ENCODE measurements at regions not wholly inside any gene's neighbourhood (a gene's known extent, or its start where the extent isn't known, plus 50 kb on each side); places are given as distances from the start of the nearest gene placed in this dataset.

- no peak for DNase-seq (ENCODE audit: low read depth)
- no peak for TF ChIP-seq CTCF (conservative IDR thresholded peaks at IDR 0.05; ENCODE audit: control insufficient read depth, insufficient read depth, low read depth, low read length)
- H3K4me3 ChIP-seq (ENCODE audit: control insufficient read depth, low read depth, low read length), result no peak overlapping the region
Observed at GRCh38 chr10:61096056-61096455, 152.1 kb upstream of the RHOBTB1 start.

- no peak for DNase-seq (ENCODE audit: low read depth)
- TF ChIP-seq CTCF (conservative IDR thresholded peaks at IDR 0.05; ENCODE audit: control insufficient read depth, insufficient read depth, low read depth, low read length), result no peak
- no peak overlapping the region for H3K4me3 ChIP-seq (ENCODE audit: control insufficient read depth, low read depth, low read length)
Observed at GRCh38 chr10:61091531-61091930, 147.5 kb upstream of the RHOBTB1 start.

GRCh38 chr10:61089251-61089650, 145.3 kb upstream of the RHOBTB1 start:
- H3K4me3 ChIP-seq (ENCODE audit: control insufficient read depth, low read depth, low read length), result no peak overlapping the region
- TF ChIP-seq CTCF (conservative IDR thresholded peaks at IDR 0.05; ENCODE audit: control insufficient read depth, insufficient read depth, low read depth, low read length), result no peak
- DNase-seq (ENCODE audit: low read depth), result no peak

- DNase-seq (ENCODE audit: low read depth), result no peak
- no peak for TF ChIP-seq CTCF (conservative IDR thresholded peaks at IDR 0.05; ENCODE audit: control insufficient read depth, insufficient read depth, low read depth, low read length)
- no peak overlapping the region for H3K4me3 ChIP-seq (ENCODE audit: control insufficient read depth, low read depth, low read length)
Observed at GRCh38 chr10:61084493-61084892, 140.5 kb upstream of the RHOBTB1 start.

GRCh38 chr10:61081301-61081700, 137.3 kb upstream of the RHOBTB1 start:
- DNase-seq (ENCODE audit: low read depth), result no peak
- TF ChIP-seq CTCF (conservative IDR thresholded peaks at IDR 0.05; ENCODE audit: control insufficient read depth, insufficient read depth, low read depth, low read length), result no peak
- H3K4me3 ChIP-seq (ENCODE audit: control insufficient read depth, low read depth, low read length), result no peak overlapping the region

GRCh38 chr10:61078542-61079275, 134.7 kb upstream of the RHOBTB1 start:
- H3K4me3 ChIP-seq (ENCODE audit: control insufficient read depth, low read depth, low read length), result no peak overlapping the region
- peak; percentile 38 for DNase-seq (ENCODE audit: low read depth)
- no peak for TF ChIP-seq CTCF (conservative IDR thresholded peaks at IDR 0.05; ENCODE audit: control insufficient read depth, insufficient read depth, low read depth, low read length)

Data from fibroblast of mammary gland (primary cell).